Panc1 (cell line): ENCODE measurements at regions not wholly inside any gene's neighbourhood (a gene's known extent, or its start where the extent isn't known, plus 50 kb on each side); places are given as distances from the start of the nearest gene placed in this dataset.

ENCODE experiments used
- CTCF ChIP-seq: fragments of 450-650 bp; IDR thresholded peaks from 2 replicates; pipeline ENCODE4 v1.5.1; 2017; ENCODE audit warnings: mild to moderate bottlenecking
- REST ChIP-seq, 2 experiments: IDR thresholded peaks; 2 replicates each; pipeline ENCODE4 v1.6.1; 2011 to 2012; ENCODE audit warnings: low read depth in 2 of 2, control low read depth in 1 of 2, low read length in 1 of 2, mild to moderate bottlenecking in 1 of 2, moderate library complexity in 1 of 2; ENCODE audit not compliant: insufficient read depth in 1 of 2
- SIN3A ChIP-seq: IDR thresholded peaks from 2 replicates; pipeline ENCODE4 v1.6.1; 2012; ENCODE audit warnings: low read depth, mild to moderate bottlenecking, low read length, moderate library complexity, borderline replicate concordance; ENCODE audit not compliant: insufficient read depth

GRCh38 chr22:27431896-27432295 is 369.7 kb downstream of the MN1 start:
- TF ChIP-seq CTCF (no peak), REST (IDR thresholded peaks at IDR 0.05; ENCODE audit: insufficient read depth in 1 of 2, low read depth in 2 of 2, low read length in 1 of 2) (no peak), SIN3A (no peak)
